Stromal cell of bone marrow (primary cell): ENCODE measurements at regions not wholly inside any gene's neighbourhood (a gene's known extent, or its start where the extent isn't known, plus 50 kb on each side); places are given as distances from the start of the nearest gene placed in this dataset.
A peak's percentile ranks its signal among the peaks of the same experiment; 100 is the strongest.
"Not testable (repeated sequence)": the region's sequence is repeated elsewhere in the genome, so short reads cannot be mapped to it uniquely, and the experiment has no call there.

ENCODE experiments used
- DNase-seq: peaks from one replicate; pipeline ENCODE4 v3.0.0-alpha.2; 2012; ENCODE audit warnings: low read depth

- DNase-seq, result no peak
These were observed 173.5 kb downstream of the NPFFR2 start for GRCh38 chr4:72205298-72205697.

DNA sequence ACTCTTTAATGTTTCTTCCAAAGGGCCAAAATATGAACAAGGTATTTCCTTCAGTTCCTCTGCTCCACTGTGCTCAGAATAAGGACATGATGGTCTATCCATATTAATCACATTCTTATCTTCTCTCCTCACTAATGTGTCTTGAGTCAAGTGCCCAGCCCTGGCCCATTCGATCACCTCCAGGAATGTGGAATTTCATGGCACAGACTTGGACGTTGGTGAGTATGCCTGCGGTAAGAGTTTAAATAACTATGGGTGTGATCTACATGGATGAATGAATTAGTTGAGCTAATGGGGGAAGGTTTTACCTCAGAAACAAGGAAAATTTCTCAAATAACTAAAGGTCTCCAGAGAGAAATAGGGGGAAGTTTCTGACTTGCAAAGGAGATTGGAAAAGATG, 174.0 kb downstream of the NPFFR2 start:
- no peak for DNase-seq

GRCh38 chr4:72207196-72207595, 175.4 kb downstream of the NPFFR2 start:
- no peak for DNase-seq

DNA sequence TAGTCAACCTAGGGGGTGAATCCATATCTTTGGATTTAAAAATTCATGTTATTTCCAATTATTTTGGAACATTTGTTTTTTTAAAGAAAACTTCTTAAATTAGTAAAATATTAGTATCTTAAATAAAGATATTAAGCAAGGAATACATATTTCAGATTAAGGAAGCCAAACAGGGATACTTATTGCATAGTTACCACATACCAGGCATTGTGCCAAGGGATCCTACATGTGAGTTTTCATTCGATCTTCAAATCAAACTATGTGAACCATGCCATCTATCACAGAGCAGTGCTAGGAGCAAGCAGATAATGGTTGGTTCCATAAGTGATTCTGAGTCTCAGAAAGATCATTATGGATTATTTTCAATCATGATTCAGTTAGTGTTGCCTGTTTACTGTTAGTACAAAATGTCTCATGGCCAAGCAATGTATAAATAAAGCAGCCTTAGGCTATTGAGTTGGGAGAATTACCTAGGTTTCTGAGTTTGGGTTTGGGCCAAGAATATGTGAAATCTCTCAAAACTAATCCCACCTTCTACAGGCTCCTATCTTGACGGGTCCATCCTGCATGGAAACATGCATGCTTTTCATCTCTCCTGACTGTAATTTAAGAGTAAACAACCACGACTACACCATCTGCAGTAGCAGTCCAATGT, 176.7 kb downstream of the NPFFR2 start:
- no peak for DNase-seq

DNA sequence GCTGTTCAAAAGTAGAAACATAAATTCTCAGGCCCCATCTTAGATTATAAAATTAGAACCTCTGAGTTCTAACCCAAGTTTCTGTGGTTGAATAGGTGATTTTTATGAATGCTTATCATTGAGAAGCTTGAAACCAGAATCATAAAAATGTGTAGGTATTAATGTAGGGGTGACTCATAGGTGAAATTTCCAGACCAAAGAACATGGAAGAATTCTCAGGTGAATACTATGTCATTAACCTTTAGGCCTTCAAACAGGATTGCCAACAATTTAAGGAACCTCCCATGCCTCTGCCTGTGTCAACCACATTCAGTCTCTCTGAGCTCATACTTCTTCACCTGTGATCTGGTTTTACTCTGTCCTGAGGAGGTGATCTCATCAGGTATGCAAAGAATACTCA, 177.8 kb downstream of the NPFFR2 start:
- DNase-seq, result no peak

GRCh38 chr4:72213763-72214162, 182.0 kb downstream of the NPFFR2 start:
- not testable (repeated sequence) for DNase-seq

DNA sequence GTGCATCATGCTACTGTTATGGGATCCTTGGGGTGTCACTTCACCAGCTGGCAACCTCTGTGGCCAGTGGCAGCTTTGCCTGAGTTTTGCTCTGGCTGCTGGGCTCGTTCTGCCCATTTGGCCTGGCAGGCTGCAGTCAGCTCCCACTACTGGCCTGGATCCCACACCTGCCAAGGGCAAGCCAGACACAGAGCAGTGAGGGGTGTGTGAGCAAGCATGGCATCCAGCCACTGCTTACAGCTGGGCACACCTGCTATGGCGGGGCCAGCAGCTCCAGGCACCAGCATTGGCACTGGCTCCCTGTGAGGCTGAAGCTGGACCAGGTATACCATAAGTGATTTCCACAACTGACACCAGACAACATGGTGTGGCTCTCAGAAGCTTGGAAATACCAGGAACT, 183.4 kb downstream of the NPFFR2 start:
- DNase-seq, result no peak

DNA sequence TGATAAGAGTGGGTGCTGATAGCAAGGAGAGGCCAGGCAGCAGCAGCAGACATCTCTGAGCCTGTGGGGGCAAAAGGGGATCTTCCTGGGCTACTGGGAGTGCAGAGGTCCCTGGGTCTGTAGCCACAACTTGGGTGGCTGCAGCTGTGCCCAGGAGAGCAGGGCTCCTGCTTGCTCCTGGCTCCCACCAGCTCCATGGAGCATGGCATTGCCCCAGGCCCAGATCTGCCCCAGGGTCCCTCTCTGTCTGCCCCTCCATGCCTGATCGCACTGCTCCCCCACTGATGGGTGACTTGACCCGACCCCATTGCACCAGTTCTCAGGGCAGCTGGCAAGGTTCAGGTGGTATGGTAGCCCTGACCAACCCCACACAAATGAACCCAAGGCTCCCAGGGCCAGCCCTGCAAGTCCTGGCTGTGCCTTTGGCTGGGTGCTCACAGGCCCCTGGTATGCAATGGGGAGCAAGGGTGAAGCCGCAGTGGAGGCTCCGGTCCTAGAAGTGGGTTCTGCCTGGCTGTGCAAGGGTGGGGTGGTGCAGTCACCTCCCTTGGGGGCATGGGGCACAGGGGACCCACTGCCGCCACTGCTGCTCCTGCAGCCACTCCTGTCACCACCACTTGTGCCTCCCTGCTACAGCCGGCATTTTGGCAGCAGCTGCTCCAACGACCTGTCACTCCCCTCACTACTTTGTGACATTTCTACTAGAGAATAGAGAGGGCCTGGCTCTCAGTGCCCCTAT, 184.9 kb downstream of the NPFFR2 start:
- DNase-seq, result no peak

DNA sequence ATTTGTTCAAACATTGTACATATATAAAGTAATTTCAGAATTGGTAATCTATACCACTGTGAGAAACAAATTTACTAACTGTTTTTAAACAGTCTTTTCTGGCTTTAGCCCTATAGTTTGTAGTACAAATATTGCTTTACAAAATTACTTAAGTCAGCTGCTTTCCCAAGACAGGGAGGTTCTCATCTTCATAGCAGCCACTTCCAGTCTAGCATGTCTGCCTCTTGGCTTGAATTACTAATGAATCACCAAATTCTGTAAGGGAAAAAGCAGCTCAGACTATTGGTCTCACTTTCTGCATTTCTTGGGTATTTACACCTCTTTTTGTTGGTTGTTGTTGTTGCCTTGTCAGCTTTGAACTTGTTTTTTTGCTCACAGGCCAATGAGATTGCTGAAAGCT, 187.2 kb downstream of the NPFFR2 start:
- peak; percentile 8 for DNase-seq
